Stomach smooth muscle (tissue), 2 donors: ENCODE measurements at regions not wholly inside any gene's neighbourhood (a gene's known extent, or its start where the extent isn't known, plus 50 kb on each side); places are given as distances from the start of the nearest gene placed in this dataset.
A peak's percentile ranks its signal among the peaks of the same experiment; 100 is the strongest.

Source experiments
- H3K27ac ChIP-seq: one replicate; pipeline ENCODE4 v1.7.0; 2013; ENCODE audit warnings: mild to moderate bottlenecking, low read length, inconsistent platforms
- H3K27me3 ChIP-seq, 2 donors: one replicate each; pipeline ENCODE4 v1.7.0; 2013; ENCODE audit warnings: low read length in 2 of 2; ENCODE audit not compliant: insufficient read depth in 2 of 2, control insufficient read depth in 1 of 2
- H3K36me3 ChIP-seq, 2 donors: one replicate each; pipeline ENCODE4 v1.7.0; 2013; ENCODE audit warnings: low read length in 2 of 2; ENCODE audit not compliant: control insufficient read depth in 2 of 2, insufficient read depth in 2 of 2
- H3K4me1 ChIP-seq: one replicate; pipeline ENCODE4 v1.7.0; 2013; ENCODE audit warnings: low read length; ENCODE audit not compliant: control insufficient read depth, insufficient read depth
- H3K4me3 ChIP-seq, 2 donors: one replicate each; pipeline ENCODE4 v1.7.0; 2013; ENCODE audit warnings: low read length in 2 of 2
- H3K9ac ChIP-seq, 2 donors: one replicate each; pipeline ENCODE4 v1.7.0; 2013; ENCODE audit warnings: low read length in 2 of 2, mild to moderate bottlenecking in 1 of 2
- H3K9me3 ChIP-seq, 2 donors: one replicate each; pipeline ENCODE4 v1.7.0; 2013; ENCODE audit warnings: low read length in 2 of 2; ENCODE audit not compliant: control insufficient read depth in 2 of 2
- donor health status: healthy.
- donor health status: Pancreatic carcinoma.

DNA sequence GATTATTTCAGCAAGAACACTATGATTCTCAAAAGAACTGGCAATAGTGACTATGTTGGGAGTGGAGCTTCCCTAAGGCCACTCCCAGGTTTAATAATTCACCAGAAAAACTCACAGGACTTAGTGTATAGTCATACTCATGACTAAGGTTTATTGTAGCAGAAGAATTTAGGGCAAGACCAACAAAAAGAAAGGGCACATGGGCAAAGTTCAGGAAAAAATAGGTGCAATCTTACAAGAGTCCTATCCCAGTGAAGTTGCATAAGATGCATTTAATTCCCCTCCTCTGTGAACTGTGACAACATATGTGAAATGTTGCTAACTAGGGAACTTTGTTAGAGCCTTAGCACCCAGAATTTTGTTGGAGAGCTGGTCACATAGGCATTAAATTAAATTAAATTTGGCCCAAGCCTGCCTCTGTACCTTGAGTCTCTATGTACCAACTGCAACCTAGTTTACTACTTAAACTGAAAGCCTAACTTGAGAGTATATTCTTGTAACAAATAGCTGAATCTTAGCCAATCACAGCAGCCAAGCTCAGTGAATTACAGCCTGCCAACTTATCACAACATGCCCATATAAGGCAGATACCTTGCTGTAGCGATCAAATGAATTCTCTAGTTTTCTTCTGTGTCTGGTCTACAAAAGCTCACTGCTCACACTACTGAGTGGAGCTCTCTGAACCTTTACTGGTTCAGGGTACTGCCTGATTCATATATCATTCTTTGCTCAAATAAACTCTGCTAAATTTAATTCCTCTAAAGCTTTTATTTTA lies 386.2 kb upstream of the ARHGEF26 start:
- H3K4me3 ChIP-seq, result no peak overlapping the region
- H3K9ac ChIP-seq, result no peak overlapping the region
- H3K4me1 ChIP-seq, result no peaks in the 10 kb centered on the region
- no peaks in the 10 kb centered on the region for H3K27me3 ChIP-seq
- H3K36me3 ChIP-seq, result no peaks in the 10 kb centered on the region
- H3K9me3 ChIP-seq, result peaks cover 0 to 3% of the 10 kb centered on the region in 2 donors
- peak overlapping the region; percentile 12 for H3K27ac ChIP-seq

DNA sequence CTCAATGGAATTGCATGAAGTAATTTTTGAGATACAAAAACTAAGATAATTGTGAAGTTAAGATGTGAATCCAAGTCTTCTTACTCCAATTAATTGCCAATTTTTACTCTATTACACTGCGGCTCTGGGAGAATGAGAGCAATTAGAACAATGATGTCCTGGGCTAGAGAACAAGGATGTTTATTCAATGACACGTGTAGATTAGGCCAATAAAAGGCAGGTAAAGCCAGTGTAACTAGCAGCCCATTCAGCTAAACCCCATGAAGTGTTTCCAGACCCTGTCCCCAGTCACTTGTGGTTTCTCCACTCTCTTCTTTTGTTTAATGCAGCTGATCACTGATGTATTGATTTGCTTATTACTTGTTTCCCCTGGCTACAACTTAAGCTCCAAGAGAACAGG lies 381.1 kb upstream of the ARHGEF26 start:
- H3K4me3 ChIP-seq, result no peak overlapping the region
- H3K9me3 ChIP-seq, result no peaks in the 10 kb centered on the region
- H3K4me1 ChIP-seq, result no peaks in the 10 kb centered on the region
- H3K27me3 ChIP-seq, result no peaks in the 10 kb centered on the region
- H3K9ac ChIP-seq, result no peak overlapping the region
- H3K27ac ChIP-seq, result no peak overlapping the region
- no peaks in the 10 kb centered on the region for H3K36me3 ChIP-seq

DNA sequence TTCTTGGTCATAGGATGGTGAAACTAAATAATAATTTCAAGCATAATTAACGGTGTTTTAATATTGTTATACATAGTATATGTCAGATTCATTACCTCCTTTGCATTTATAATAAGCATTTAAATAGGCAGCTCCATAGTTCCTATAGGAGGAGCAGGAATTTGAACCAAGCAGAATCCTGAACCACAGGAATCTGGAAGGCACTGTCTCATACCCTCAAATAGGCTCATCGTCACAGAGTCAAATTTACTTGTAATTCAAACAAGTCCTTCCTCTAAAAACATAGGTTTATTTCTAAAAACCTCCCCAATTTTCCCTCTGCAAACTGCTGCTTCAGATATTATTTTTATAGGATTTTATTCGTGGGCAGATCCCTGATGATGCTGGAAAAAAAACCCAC lies 376.3 kb upstream of the ARHGEF26 start:
- Histone ChIP-seq H3K27me3 (no peaks in the 10 kb centered on the region), H3K4me3 (no peak overlapping the region), H3K4me1 (no peaks in the 10 kb centered on the region), H3K27ac (no peak overlapping the region), H3K36me3 (no peaks in the 10 kb centered on the region), H3K9me3 (no peaks in the 10 kb centered on the region), H3K9ac (no peak overlapping the region)

DNA sequence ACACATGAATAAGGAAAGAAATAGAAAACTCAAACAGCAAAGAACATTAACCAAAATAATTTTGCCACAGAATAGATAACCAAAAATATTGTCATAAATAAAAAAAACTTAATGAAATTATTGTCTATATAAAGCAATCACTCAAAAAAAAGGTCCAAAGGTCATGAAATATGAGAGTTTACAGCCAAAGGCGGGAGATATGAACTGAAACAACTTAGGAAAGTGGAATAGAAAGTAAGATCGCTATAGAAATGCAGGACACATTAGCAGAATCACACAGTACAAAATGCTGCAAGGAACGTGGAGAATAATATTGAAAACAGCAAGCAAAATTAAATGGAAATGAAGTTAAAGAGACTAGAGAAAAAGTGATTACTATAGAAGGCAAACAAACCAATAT lies 375.0 kb upstream of the ARHGEF26 start:
- Histone ChIP-seq H3K27me3 (no peaks in the 10 kb centered on the region), H3K36me3 (no peaks in the 10 kb centered on the region), H3K4me1 (no peaks in the 10 kb centered on the region), H3K9me3 (no peaks in the 10 kb centered on the region), H3K4me3 (no peak overlapping the region), H3K9ac (no peak overlapping the region), H3K27ac (no peak overlapping the region)

DNA sequence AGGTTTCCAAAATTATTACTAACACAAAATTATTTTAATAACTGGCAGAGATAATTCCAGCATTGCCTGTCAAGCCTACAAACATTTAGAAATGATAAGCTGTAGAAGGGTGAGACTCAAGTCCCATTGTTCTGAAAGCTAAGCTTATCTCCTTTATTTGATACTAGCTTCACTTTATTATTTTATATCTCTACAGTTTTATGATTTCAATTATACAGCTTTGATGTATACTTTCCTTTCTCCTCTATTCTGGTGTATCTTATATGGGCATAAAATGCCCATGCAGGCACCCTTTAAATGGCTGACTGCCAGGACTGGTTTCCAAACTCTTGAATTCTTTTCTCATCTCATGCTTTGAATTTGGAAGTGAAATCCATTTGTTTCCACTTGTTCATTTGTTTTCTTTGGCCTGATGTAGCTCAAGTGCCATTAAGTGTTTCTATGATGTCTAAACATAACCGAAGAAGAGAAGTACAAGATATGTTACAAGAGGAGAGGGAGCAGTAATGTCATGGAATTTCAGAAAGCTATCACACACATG lies 372.1 kb upstream of the ARHGEF26 start:
- no peaks in the 10 kb centered on the region for H3K9me3 ChIP-seq
- peaks cover 4% of the 10 kb centered on the region for H3K4me1 ChIP-seq
- no peak overlapping the region for H3K27ac ChIP-seq
- no peaks in the 10 kb centered on the region for H3K27me3 ChIP-seq
- H3K4me3 ChIP-seq, result peak overlapping the region in 1 of 2 donors; percentile 23
- H3K9ac ChIP-seq, result no peak overlapping the region
- H3K36me3 ChIP-seq, result no peaks in the 10 kb centered on the region

DNA sequence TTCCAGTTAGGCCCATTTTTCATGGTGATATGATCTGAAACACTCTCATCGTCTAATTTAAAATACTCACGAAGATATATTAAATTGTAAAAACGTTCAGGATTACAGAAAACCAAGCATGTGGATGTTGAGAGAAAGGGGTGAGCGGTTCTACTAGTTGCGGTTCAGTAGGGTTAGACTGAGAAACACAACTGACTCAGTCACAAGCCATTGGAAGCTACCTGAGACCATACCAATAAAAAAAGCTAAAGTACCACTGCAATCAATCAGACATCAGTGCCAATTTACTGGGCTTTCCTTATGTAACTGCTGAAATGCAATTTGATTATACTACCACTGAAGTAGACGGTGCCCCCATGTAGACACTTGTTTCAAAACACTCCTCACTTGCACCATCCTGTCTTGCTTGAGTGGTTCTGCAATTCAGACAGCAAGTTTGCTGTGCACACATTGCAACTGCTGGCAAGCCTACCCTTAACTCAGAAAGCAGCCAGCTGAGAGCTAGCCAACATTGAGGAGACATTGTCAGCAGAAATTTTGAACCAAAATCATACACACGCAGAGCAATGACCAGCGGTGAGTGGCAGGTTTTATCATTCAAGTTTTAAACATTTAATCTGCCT lies 368.7 kb upstream of the ARHGEF26 start:
- Histone ChIP-seq H3K4me3 (no peak overlapping the region), H3K27ac (peak overlapping the region; percentile 12), H3K9ac (no peak overlapping the region), H3K36me3 (no peaks in the 10 kb centered on the region), H3K4me1 (peaks cover 4% of the 10 kb centered on the region), H3K9me3 (no peaks in the 10 kb centered on the region), H3K27me3 (no peaks in the 10 kb centered on the region)

DNA sequence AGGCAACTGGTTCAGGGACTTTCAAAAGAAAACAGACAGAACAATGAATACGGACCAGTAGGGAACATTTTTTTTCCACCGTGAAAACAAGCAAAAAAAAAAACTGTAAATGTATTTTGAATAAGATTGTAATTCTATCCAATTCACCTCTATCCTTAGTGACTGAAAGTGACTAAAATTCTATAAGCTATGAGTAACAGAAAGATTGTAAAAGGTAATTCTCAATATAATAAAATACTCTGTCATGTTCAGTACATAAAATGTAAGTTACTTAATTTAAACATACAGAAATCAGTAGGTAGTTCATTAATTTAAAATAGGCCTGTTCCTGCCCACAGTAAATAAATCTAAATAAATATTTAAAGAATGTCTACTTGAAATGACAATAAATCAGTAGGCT lies 368.2 kb upstream of the ARHGEF26 start:
- Histone ChIP-seq H3K27ac (peak overlapping the region; percentile 12), H3K9ac (no peak overlapping the region), H3K9me3 (no peaks in the 10 kb centered on the region), H3K4me1 (peaks cover 4% of the 10 kb centered on the region), H3K36me3 (no peaks in the 10 kb centered on the region), H3K4me3 (no peak overlapping the region), H3K27me3 (no peaks in the 10 kb centered on the region)

DNA sequence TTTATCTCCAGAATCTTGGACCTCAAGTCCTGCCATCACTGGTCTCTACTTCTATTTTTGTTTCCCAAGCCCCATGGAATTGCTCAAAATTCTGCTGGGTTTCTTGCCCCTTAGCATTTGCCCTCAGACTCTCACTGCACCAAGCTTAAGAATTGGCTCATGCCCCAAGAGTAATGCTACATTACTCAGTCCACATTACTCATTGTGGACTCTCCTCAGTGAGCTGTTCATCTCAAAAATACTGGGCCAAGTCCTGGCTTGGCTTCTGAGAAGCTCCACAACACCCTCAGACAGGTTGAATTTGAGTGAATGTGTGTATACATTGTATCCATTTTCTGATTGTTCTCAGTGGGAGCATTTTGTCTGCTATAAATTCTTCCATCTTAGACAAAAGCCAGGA lies 364.4 kb upstream of the ARHGEF26 start:
- Histone ChIP-seq H3K36me3 (no peaks in the 10 kb centered on the region), H3K9ac (no peak overlapping the region), H3K4me3 (no peak overlapping the region), H3K4me1 (peaks cover 4% of the 10 kb centered on the region), H3K27ac (no peak overlapping the region), H3K27me3 (no peaks in the 10 kb centered on the region), H3K9me3 (no peaks in the 10 kb centered on the region)

DNA sequence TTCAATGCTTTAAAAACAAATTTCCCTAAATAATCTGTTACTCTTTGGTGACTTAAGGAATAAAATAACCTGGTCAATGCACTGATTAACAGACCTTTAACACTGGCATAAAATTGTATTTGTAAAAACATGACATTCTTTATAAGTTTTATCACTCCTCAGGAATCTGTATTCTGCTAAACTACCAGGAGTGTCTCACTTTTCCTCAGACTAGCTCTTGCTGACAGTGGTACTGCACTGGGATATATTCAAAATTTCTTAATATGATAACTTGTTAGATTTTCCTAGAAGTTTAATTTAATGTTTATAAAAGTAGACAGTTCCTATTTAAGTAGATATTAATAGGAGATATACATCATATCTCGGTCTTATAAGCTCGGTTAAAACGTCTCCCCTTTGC lies 363.4 kb upstream of the ARHGEF26 start:
- H3K9ac ChIP-seq, result no peak overlapping the region
- no peak overlapping the region for H3K27ac ChIP-seq
- no peaks in the 10 kb centered on the region for H3K9me3 ChIP-seq
- no peaks in the 10 kb centered on the region for H3K27me3 ChIP-seq
- peaks cover under 1% of the 10 kb centered on the region for H3K4me1 ChIP-seq
- H3K36me3 ChIP-seq, result no peaks in the 10 kb centered on the region
- no peak overlapping the region for H3K4me3 ChIP-seq

DNA sequence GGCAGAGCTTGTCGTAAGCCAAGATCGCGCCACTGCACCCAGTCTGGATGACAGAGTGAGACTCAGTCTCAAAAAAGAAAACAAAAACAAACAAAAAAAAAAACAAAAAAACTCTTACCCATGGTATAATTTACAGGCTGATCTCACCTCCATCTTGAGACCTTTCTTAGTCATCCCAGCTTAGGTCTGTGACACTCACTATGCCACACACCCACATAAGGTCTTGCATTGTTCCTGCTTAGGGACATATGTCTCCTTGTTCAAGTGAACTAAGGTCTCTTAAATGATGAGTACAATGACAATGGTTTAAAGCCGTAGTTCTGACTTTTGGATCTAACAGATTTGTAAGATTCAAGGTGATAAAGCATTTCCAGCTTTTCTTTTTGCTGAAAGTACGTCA lies 360.2 kb upstream of the ARHGEF26 start:
- Histone ChIP-seq H3K9me3 (no peaks in the 10 kb centered on the region), H3K9ac (no peak overlapping the region), H3K4me3 (no peak overlapping the region), H3K27me3 (no peaks in the 10 kb centered on the region), H3K4me1 (no peaks in the 10 kb centered on the region), H3K27ac (no peak overlapping the region), H3K36me3 (no peaks in the 10 kb centered on the region)
